ENCODE measurements at regions not wholly inside any gene's neighbourhood (a gene's known extent, or its start where the extent isn't known, plus 50 kb on each side); places are given as distances from the start of the nearest gene placed in this dataset.

DNA sequence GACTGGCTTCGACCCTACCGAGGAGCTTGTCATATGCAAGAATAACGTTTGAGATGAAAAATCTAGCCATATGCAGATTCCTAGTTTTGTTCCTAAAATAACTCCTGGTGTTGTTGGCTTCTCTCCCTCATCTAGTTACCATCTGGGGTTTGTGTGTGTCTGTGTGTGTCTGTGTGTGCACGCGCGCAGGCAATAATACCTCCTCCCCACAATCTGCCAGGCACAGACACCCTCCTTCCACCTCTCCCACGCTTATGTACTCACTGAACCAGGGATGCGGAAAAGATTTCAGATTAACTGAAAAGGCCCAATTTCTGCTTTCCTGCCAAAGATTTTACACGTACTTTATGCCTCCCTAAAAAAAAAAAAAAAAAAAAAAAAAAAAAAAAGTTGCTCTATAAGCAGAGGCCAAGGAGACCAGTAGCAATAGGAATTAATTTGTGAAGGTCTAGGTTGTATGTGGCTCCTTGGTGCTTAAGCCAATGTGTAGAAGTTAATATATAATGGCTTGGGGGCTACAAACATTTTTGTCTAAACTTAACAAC is 452.7 kb downstream of the NUF2 start:
- Histone ChIP-seq H3K9me3 (ENCODE audit: low read length) (no peaks in the 10 kb centered on the region), H3K4me3 (ENCODE audit: low read depth, low read length, poor library complexity, severe bottlenecking) (no peak overlapping the region), H3K4me1 (ENCODE audit: insufficient read depth, low read length, poor library complexity, severe bottlenecking) (no peaks in the 10 kb centered on the region), H3K79me2 (ENCODE audit: insufficient read depth, low read depth, low read length) (no peaks in the 10 kb centered on the region), H2AFZ (ENCODE audit: low read length) (no peak overlapping the region), H3K4me2 (ENCODE audit: low read length) (no peak overlapping the region), H3K27ac (ENCODE audit: low read depth, low read length, poor library complexity, severe bottlenecking) (no peak overlapping the region), H3K9me2 (ENCODE audit: insufficient read depth, low read length) (no peaks in the 10 kb centered on the region), H4K20me1 (ENCODE audit: insufficient read depth, low read length) (no peaks in the 10 kb centered on the region), H3K36me3 (ENCODE audit: insufficient read depth, low read length) (no peaks in the 10 kb centered on the region)
- BruUV-seq (replicated peaks): no TSS peak
- no peak for TF ChIP-seq EZH2phosphoT487 (IDR thresholded peaks at IDR 0.05; ENCODE audit: borderline replicate concordance, low read depth, low read length)
- TF ChIP-seq, protein P1, sequence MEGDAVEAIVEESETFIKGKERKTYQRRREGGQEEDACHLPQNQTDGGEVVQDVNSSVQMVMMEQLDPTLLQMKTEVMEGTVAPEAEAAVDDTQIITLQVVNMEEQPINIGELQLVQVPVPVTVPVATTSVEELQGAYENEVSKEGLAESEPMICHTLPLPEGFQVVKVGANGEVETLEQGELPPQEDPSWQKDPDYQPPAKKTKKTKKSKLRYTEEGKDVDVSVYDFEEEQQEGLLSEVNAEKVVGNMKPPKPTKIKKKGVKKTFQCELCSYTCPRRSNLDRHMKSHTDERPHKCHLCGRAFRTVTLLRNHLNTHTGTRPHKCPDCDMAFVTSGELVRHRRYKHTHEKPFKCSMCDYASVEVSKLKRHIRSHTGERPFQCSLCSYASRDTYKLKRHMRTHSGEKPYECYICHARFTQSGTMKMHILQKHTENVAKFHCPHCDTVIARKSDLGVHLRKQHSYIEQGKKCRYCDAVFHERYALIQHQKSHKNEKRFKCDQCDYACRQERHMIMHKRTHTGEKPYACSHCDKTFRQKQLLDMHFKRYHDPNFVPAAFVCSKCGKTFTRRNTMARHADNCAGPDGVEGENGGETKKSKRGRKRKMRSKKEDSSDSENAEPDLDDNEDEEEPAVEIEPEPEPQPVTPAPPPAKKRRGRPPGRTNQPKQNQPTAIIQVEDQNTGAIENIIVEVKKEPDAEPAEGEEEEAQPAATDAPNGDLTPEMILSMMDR (conservative IDR thresholded peaks at IDR 0.05; ENCODE audit: low read length): no peak
- ChIA-PET POLR2A (no interaction called here), CTCF (ENCODE audit: unreplicated experiment) (no interaction called here)
- no peak for DNase-seq (ENCODE audit: low spot score)
- intact Hi-C loops (cut with micrococcal nuclease; ENCODE audit: unreplicated experiment): no loop called here

DNA sequence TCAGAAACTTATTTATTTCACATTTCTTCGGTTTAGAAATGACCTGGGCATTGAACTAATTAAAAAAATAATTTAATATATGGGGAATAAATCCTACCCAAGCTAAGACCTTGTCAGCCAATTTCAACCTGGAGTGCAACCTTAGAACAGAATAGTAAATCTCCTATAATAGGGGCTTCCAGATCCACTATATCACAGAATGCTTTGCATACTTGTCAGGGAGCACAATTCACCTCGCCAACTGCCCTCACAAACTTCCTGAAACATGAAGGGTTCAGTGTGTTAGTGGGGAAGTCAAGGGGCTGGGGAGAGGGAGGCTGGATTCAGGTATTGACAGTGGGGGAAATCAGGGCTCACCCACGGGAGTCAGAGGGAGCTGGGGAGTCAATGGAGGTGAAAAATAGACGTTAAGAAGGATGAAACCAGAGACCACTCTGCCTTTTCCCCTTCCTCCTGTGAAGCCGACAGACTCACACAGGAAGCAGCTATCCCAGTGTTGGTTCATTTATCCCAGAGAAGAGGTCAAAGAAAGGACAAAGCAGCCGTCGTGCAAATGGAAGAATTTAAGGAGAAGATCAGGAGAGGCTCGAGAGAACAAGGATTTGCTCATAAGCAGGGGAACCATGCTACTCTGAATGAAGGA is 453.3 kb downstream of the NUF2 start:
- no peak overlapping the region for H2AFZ ChIP-seq (ENCODE audit: low read length)
- POLR2A ChIA-PET: no interaction called here
- no peak overlapping the region for H3K4me2 ChIP-seq (ENCODE audit: low read length)
- H3K4me3 ChIP-seq (ENCODE audit: low read depth, low read length, poor library complexity, severe bottlenecking): no peak overlapping the region
- TF ChIP-seq, protein P1 (conservative IDR thresholded peaks at IDR 0.05; ENCODE audit: low read length): no peak
- no peak for TF ChIP-seq EZH2phosphoT487 (IDR thresholded peaks at IDR 0.05; ENCODE audit: borderline replicate concordance, low read depth, low read length)
- CTCF ChIA-PET (ENCODE audit: unreplicated experiment): no interaction called here
- H4K20me1 ChIP-seq (ENCODE audit: insufficient read depth, low read length): no peaks in the 10 kb centered on the region
- no peaks in the 10 kb centered on the region for H3K9me2 ChIP-seq (ENCODE audit: insufficient read depth, low read length)
- H3K4me1 ChIP-seq (ENCODE audit: insufficient read depth, low read length, poor library complexity, severe bottlenecking): no peaks in the 10 kb centered on the region
- H3K9me3 ChIP-seq (ENCODE audit: low read length): no peaks in the 10 kb centered on the region
- no peaks in the 10 kb centered on the region for H3K36me3 ChIP-seq (ENCODE audit: insufficient read depth, low read length)
- no TSS peak for BruUV-seq (replicated peaks)
- no peak overlapping the region for H3K27ac ChIP-seq (ENCODE audit: low read depth, low read length, poor library complexity, severe bottlenecking)
- DNase-seq (ENCODE audit: low spot score): no peak
- no peaks in the 10 kb centered on the region for H3K79me2 ChIP-seq (ENCODE audit: insufficient read depth, low read depth, low read length)
- intact Hi-C loops (cut with micrococcal nuclease; ENCODE audit: unreplicated experiment): no loop called here

DNA sequence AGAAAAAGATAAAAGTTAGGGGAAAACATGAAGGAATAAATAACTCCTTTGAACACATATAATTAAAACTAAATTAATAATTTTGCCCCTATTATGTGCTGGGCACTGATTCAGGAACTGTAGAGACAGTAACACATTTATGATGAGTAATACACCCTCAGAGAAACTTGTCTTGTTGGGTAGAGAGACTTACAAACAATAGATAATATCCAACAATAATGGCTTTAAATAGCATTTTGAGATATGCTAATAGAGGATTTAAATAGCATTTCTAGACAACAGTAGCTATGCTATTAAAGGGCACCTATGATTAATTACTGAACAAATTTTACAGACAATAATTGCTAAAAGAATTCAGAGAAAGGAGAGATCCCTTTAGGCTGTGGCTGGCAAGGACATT is 455.5 kb downstream of the NUF2 start:
- no peak overlapping the region for H3K27ac ChIP-seq (ENCODE audit: low read depth, low read length, poor library complexity, severe bottlenecking)
- H3K36me3 ChIP-seq (ENCODE audit: insufficient read depth, low read length): no peaks in the 10 kb centered on the region
- no peak overlapping the region for H3K4me2 ChIP-seq (ENCODE audit: low read length)
- H3K79me2 ChIP-seq (ENCODE audit: insufficient read depth, low read depth, low read length): no peaks in the 10 kb centered on the region
- BruUV-seq (replicated peaks): no TSS peak
- no peak overlapping the region for H3K4me3 ChIP-seq (ENCODE audit: low read depth, low read length, poor library complexity, severe bottlenecking)
- no peaks in the 10 kb centered on the region for H3K4me1 ChIP-seq (ENCODE audit: insufficient read depth, low read length, poor library complexity, severe bottlenecking)
- DNase-seq (ENCODE audit: low spot score): no peak
- H4K20me1 ChIP-seq (ENCODE audit: insufficient read depth, low read length): no peaks in the 10 kb centered on the region
- TF ChIP-seq, protein P1 (conservative IDR thresholded peaks at IDR 0.05; ENCODE audit: low read length): no peak
- no peak for TF ChIP-seq EZH2phosphoT487 (IDR thresholded peaks at IDR 0.05; ENCODE audit: borderline replicate concordance, low read depth, low read length)
- ChIA-PET POLR2A (no interaction called here), CTCF (ENCODE audit: unreplicated experiment) (no interaction called here)
- no peaks in the 10 kb centered on the region; the same call in 1 of the 2 replicates for H3K9me2 ChIP-seq (ENCODE audit: insufficient read depth, low read length)
- no peak overlapping the region for H2AFZ ChIP-seq (ENCODE audit: low read length)
- H3K9me3 ChIP-seq (ENCODE audit: low read length): 0 out of 2 replicates have a peak, but pooled peaks cover 9% of the 10 kb centered on the region
- intact Hi-C loops (cut with micrococcal nuclease; ENCODE audit: unreplicated experiment): no loop called here
